ENCODE measurements at regions not wholly inside any gene's neighbourhood (a gene's known extent, or its start where the extent isn't known, plus 50 kb on each side); places are given as distances from the start of the nearest gene placed in this dataset.

DNA sequence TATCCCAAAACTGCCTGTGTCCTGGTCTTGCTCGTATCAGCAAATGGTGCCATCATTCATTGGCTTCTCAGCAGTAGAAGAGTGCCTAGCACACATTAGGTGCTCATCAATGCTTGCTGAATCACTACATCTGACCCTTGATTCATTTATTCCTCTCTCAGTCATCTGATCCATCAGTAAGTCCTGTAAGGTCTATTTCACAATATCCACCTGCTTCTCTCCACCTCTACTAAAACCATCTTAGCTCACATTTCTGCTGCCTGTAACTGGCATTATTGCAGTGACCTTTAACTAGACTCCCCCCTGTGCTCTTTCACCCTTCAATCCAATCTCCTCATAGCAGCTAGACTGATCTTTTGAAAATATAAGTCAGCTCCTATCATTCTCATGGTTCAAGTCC is 387.6 kb upstream of the SPRED2 start:
- no peak for TF ChIP-seq ATF1 (CRISPR knock-in tag; IDR thresholded peaks at IDR 0.05)
- TF ChIP-seq NR1H2 (CRISPR knock-in tag; IDR thresholded peaks at IDR 0.05), result no peak
- TF ChIP-seq, protein P1, sequence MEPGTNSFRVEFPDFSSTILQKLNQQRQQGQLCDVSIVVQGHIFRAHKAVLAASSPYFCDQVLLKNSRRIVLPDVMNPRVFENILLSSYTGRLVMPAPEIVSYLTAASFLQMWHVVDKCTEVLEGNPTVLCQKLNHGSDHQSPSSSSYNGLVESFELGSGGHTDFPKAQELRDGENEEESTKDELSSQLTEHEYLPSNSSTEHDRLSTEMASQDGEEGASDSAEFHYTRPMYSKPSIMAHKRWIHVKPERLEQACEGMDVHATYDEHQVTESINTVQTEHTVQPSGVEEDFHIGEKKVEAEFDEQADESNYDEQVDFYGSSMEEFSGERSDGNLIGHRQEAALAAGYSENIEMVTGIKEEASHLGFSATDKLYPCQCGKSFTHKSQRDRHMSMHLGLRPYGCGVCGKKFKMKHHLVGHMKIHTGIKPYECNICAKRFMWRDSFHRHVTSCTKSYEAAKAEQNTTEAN (CRISPR knock-in tag; IDR thresholded peaks at IDR 0.05), result no peak
- TF ChIP-seq MLX (CRISPR knock-in tag; IDR thresholded peaks at IDR 0.05), result no peak
- TF ChIP-seq ZNF121 (CRISPR knock-in tag; IDR thresholded peaks at IDR 0.05), result no peak
- TF ChIP-seq ETV6 (CRISPR knock-in tag; IDR thresholded peaks at IDR 0.05), result no peak
- TF ChIP-seq STAT6 (CRISPR knock-in tag; conservative IDR thresholded peaks at IDR 0.05; ENCODE audit: low read depth), result no peak
- TF ChIP-seq CTCF (IDR thresholded peaks at IDR 0.05), result no peak
- no peak for TF ChIP-seq ZNF317 (CRISPR knock-in tag; IDR thresholded peaks at IDR 0.05; ENCODE audit: borderline replicate concordance, low read depth)
- TF ChIP-seq ZNF232 (CRISPR knock-in tag; IDR thresholded peaks at IDR 0.05), result no peak
- no peak for TF ChIP-seq ZNF138 (CRISPR knock-in tag; conservative IDR thresholded peaks at IDR 0.05)
- no peak for TF ChIP-seq SMAD3 (CRISPR knock-in tag; IDR thresholded peaks at IDR 0.05; ENCODE audit: borderline replicate concordance)
- no peak for TF ChIP-seq ZBTB21 (CRISPR knock-in tag; IDR thresholded peaks at IDR 0.05; ENCODE audit: borderline replicate concordance)

Data from WTC11 (cell line).